HEK293 (cell line): ENCODE measurements at regions not wholly inside any gene's neighbourhood (a gene's known extent, or its start where the extent isn't known, plus 50 kb on each side); places are given as distances from the start of the nearest gene placed in this dataset.

Source experiments
- CTCF ChIP-seq: fragments of 450-650 bp; formaldehyde crosslinking; IDR thresholded peaks from 2 replicates; pipeline ENCODE4 v1.5.1; 2016; ENCODE audit warnings: missing biosample characterization, missing genetic modification characterization
- SETDB1 ChIP-seq: IDR thresholded peaks from one replicate; pipeline ENCODE4 v1.6.1; 2017; ENCODE audit warnings: mild to moderate bottlenecking, low read length, moderate library complexity, mixed read lengths; ENCODE audit not compliant: insufficient read length
- TRIM28 ChIP-seq: IDR thresholded peaks from 2 replicates; pipeline ENCODE4 v1.6.1; 2011; ENCODE audit warnings: low read length, control low read depth, borderline replicate concordance
- YY1 ChIP-seq: fragments of 450-650 bp; formaldehyde crosslinking; IDR thresholded peaks from 2 replicates; pipeline ENCODE4 v1.5.1; 2018; ENCODE audit warnings: missing biosample characterization, missing genetic modification characterization
- ZNF133 ChIP-seq: fragments of 450-650 bp; formaldehyde crosslinking; IDR thresholded peaks from 2 replicates; pipeline ENCODE4 v1.5.1; 2016; ENCODE audit warnings: missing biosample characterization, missing genetic modification characterization
- ZNF140 ChIP-seq: fragments of 450-650 bp; formaldehyde crosslinking; IDR thresholded peaks from 2 replicates; pipeline ENCODE4 v1.5.1; 2016; ENCODE audit warnings: missing biosample characterization, missing genetic modification characterization
- ZNF175 ChIP-seq: fragments of 450-650 bp; formaldehyde crosslinking; IDR thresholded peaks from 2 replicates; pipeline ENCODE4 v1.5.1; 2016; ENCODE audit warnings: missing biosample characterization, missing genetic modification characterization
- ZNF221 ChIP-seq: fragments of 450-650 bp; formaldehyde crosslinking; IDR thresholded peaks from 2 replicates; pipeline ENCODE4 v1.5.1; 2017; ENCODE audit warnings: missing biosample characterization, missing genetic modification characterization, borderline replicate concordance
- ZNF704 ChIP-seq: fragments of 450-650 bp; formaldehyde crosslinking; IDR thresholded peaks from 2 replicates; pipeline ENCODE4 v1.5.1; 2016; ENCODE audit warnings: missing biosample characterization, missing genetic modification characterization
- ZNF747 ChIP-seq: fragments of 450-650 bp; formaldehyde crosslinking; IDR thresholded peaks from 2 replicates; pipeline ENCODE4 v1.5.1; 2016; ENCODE audit warnings: missing biosample characterization, missing genetic modification characterization
- ZSCAN18 ChIP-seq: fragments of 450-650 bp; formaldehyde crosslinking; IDR thresholded peaks from 2 replicates; pipeline ENCODE4 v1.5.1; 2016; ENCODE audit warnings: missing biosample characterization, missing genetic modification characterization
- ZSCAN30 ChIP-seq: fragments of 450-650 bp; IDR thresholded peaks from 2 replicates; pipeline ENCODE4 v1.5.1; 2018; ENCODE audit warnings: missing biosample characterization, mild to moderate bottlenecking, missing genetic modification characterization, moderate library complexity

- TF ChIP-seq CTCF (no peak), ZSCAN30 (no peak), ZNF140 (tag by site-specific recombination) (no peak), SETDB1 (no peak), ZSCAN18 (tag by site-specific recombination) (no peak), YY1 (tag by site-specific recombination) (no peak), ZNF221 (tag by site-specific recombination) (no peak), ZNF133 (tag by site-specific recombination) (no peak), TRIM28 (no peak), ZNF704 (tag by site-specific recombination) (no peak), ZNF747 (tag by site-specific recombination) (no peak), ZNF175 (tag by site-specific recombination) (no peak)
Measured at GRCh38 chr3:144287001-144287400, 315.4 kb downstream of the DIPK2A start.
